Amniotic epithelial cell (primary cell): ENCODE measurements at regions not wholly inside any gene's neighbourhood (a gene's known extent, or its start where the extent isn't known, plus 50 kb on each side); places are given as distances from the start of the nearest gene placed in this dataset.
"Not testable (repeated sequence)": the region's sequence is repeated elsewhere in the genome, so short reads cannot be mapped to it uniquely, and the experiment has no call there.

Experiments used
- DNase-seq: peaks from one replicate; pipeline ENCODE4 v3.0.0-alpha.2; 2010; ENCODE audit warnings: low read depth

DNA sequence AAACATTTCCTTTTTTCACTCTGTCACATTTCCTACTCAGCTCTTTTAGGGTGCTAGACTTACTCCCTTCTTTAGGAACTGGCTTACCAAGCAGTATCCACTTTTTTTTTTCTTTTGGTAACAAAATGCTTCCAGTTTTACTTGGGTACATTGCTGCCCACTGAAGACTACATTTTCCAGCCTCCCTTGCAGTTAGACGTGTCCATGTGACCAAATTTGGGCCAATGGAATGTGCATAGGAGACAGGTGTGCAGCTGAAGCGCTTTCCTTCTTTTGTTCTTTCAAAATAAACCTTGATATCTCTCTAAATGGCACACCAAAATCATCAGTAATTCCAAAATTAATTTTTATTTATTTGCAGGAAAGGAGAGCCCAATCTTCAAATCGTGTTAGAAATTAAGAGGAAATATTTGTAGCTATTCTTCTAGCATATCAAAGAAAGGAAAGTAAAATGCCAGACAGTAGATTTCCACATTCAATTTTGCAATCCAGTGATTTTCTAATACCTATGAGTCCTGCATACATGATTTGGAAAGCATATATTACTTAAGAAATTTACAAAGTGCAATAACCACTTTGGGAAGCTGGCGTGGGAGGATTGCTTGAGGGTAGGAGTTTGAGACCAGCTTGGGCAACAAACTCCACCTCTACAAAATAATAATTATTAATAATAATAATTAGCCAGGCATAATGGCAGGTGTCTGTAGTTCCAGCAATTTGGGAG, 422.0 kb upstream of the FRG2C start:
- DNase-seq = no peak

DNA sequence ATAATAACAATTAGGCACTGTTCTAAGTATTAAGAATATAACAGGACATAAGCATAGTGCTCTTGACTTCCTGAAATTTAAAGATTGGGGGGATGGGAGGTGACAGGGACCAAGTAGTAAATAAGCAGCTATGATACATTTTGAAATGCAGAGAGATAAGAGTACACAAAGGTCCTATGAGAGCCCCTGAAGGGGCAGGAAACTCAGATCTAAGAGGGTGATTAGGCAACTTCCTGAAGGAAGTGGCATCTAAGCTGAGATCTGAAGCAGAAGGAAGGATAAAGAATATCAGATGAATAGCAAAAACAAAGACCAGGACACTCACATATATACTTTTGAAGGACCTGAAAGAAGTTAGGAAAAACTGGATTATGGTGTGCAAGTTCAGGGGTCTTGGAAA, 415.2 kb upstream of the FRG2C start:
- no peak for DNase-seq

DNA sequence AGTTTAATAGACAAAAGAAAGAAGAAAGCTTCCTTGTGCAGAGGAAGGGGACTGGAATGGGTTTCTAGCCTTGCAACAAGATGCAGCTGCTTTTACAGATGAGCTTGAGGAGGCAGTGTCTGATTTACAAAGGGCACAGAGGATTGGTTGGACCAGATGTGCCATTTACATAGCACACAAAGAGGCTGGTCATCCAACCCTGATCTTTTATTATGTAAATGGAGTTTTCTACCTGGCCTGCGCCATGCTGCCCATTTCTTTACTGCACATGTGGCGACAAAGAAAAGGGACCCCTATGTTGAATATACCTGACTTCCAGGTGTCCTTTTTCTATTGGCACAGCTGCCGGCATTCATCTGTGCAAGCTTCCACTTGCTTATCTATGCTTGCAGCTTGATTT, 409.4 kb upstream of the FRG2C start:
- no peak for DNase-seq

DNA sequence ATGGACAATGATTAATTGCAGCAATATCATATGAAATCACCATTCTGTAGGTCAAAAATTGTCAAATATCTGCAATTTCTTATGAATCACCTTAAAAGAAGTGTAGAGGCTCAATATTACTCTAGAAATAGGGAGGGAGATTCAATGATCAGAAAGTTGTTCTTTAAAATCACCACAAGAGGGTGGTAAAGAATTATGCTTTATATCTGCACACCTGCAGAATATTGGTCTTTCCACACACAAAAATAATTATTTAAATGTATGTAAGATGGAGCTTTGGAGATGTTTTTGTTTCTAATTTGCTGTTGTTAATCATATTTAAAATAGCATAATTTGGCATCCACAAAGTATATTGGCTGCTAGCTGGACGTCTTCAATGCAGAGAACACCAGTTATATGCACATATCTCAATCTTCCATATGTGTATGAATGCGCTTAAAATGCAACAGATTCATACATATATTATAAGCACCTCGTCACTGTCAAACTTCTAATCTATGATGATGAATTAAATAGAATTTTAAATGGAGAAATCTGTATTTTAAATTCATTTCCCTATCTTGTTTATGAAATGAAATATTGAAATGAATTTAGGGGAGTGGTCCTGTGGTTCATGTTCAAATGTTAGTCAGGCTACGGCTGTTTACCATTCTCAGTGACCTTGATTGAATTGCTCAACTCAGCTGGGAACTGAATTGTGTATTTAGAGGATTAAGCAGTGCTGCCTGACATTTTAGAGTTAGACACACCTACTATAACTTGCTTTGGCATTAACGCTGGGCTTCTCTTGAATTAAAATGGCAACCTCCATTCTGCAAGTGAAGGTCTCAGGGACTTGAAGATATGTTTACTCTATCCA, 405.1 kb upstream of the FRG2C start:
- DNase-seq = peak; percentile 3

DNA sequence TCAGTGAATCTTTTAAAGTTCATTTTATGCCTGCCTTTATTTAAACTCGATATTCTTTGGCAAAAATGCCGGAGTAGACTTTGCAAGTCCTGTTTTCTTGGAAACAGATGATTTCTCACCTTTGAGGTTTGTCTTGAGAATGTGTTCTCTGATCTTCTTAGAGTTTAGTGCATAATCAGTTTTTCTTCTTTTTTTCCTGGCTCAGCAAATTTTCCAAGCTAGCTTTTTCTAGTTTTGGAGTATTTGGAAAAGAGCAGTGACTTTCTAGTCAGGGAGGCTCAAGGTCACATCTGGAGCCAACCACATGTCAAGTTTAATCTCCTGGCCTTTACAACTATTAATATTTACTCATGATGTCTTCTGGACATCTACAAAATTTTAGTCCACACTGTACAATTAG, 403.2 kb upstream of the FRG2C start:
- not testable (repeated sequence) for DNase-seq

DNA sequence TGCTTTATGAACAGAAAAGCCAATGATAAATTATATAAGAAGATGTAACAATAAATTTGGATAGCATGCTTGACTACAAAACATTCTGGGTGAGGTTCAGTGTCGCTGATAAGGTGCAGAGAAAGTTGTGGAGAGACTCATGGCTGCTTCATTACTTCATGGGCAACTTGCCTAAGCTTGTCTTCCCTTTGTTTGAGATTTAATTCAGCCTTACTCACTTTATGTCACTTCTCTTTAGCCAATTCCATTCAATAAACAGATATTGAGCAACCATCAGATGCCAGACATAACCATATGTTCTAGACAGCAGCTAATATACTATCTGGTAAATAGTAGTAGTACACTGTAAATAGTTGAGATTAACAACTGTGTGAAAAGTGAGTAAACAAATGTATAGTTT, 401.5 kb upstream of the FRG2C start:
- no peak for DNase-seq

DNA sequence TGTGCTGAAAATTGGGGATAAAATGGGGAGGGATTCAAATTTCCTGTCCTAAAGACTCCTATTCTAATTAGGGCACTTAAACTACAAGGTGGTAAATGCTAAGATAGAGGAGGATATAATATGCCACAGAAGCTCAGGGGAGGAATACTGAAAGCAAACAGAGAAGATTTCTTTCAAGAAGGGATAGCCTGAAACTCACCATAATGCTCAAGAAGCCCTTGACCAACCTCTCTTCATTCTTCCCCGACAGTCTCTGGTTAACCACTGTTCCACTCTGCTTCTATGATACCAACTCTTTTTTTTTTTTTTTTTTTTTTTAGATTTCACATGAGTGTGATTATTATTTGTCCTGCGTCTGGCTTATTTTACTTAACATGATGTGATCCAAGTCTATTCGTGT, 398.2 kb upstream of the FRG2C start:
- DNase-seq = no peak

DNA sequence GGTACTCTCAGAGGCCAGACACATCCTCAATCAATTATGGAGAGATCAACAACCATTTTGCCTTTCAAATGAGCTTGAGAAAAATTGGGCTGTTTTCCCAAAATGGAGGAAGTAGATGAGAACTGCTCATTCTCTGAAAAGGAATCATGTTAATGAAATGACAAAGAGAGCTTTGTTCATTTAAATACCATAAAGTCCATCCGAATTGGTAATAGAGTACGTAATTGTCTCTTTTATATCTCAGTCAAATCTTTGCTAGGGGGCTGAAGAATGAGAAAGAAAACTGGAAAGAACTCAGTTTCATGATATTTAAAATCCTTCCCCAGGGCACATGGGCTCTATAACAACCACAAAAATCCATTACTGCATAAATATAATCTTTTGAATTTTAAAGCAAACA, 395.6 kb upstream of the FRG2C start:
- not testable (repeated sequence) for DNase-seq

DNA sequence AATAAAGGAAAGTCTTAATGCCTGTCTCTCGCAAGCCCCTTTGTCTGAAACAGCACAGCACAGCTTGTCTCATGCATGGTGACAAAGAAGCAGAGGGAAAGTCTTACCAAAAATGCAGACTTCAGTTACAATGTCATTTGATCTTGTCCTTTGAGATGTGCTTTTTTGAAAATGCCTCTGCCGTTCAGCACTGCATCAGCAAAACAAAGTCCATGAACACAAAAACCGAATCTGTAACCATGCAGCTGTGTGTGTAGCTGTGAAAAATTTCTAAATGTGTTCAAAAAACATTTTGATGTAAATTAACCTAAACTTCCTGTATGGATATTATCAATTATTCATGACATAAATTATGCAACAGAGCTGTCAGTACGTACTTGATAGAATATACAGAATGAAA, 391.9 kb upstream of the FRG2C start:
- DNase-seq = not testable (repeated sequence)

DNA sequence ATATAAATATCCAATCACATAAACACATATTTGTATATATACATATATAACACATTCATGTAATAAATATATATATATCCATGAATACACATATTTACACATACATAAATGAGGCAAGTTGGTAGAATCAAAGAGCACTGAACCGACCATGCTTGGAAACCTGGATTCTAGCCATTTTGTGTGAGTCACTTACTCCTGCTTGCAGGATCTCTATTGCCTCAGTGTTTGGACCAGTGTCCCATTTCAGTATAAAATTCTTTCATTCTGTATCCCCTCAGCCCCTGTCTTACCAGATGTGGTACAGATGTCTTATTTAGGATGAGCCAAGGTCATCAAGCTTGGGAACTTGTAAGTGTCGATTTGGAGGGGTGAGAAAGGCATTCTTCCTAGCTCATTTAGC, 391.4 kb upstream of the FRG2C start:
- no peak for DNase-seq

DNA sequence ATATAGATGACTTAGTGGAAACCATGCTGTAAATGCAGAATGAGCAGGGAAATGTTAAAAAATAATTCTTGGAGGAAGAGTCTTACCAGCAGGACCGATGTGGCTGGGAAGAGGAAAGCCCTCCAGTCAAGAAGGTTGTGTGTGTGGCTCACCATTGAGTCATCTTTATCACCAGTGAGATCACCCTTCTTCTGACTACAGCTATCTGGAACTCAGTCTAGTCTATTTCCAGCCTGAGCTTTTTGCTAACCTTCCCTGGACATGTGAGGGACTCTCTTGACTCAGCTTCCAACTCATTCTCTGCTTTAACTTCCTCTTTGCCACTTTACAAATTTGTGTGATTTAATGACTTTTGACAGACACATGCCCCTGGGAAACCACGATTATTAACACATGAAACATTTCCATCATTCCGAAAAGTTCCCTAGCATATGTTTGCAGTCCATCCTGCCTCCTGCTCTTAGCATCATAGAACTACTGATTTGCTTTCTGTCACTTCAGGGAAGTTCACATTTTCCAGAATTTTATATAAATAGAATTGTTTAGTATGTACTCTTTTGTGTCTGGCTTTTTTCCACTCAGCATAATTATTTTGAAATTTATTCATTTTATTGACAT, 378.5 kb upstream of the FRG2C start:
- not testable (repeated sequence) for DNase-seq

DNA sequence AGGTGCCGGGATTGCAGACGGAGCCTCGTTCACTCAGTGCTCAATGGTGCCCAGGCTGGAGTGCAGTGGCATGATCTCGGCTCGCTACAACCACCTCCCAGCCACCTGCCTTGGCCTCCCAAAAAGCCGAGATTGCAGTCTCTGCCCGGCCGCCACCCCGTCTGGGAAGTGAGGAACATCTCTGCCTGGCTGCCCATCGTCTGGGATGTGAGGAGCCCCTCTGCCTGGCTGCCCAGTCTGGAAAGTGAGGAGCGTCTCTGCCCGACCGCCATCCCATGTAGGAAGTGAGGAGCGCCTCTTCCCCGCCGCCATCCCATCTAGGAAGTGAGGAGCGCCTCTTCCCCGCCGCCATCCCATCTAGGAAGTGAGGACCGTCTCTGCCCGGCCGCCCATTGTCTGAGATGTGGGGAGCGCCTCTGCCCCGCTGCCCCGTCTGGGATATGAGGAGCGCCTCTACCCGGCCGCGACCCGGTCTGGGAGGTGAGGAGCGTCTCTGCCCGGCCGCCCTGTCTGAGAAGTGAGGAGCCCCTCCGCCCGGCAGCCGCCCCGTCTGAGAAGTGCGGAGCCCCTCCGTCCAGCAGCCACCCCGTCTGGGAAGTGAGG, 375.1 kb upstream of the FRG2C start:
- DNase-seq = not testable (repeated sequence)

DNA sequence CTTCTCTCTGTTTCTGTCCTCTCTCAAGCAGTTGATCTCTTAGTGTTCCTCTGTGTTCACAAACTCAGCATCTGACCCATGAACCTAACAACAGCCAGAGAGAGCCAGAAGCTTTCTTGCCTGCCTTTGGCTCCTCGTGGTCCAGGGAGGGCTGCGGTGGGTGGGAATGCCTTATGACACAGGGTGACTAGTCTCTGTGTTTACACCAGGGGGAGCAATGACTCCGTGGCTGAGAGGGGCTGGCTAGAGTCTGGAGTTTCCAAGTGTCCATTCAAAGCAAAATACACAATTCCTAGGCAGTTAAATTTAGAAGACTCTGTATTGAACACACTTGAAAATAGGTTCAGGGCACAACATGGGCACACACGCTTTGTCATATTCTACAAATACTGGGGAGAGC, 370.0 kb upstream of the FRG2C start:
- no peak for DNase-seq

DNA sequence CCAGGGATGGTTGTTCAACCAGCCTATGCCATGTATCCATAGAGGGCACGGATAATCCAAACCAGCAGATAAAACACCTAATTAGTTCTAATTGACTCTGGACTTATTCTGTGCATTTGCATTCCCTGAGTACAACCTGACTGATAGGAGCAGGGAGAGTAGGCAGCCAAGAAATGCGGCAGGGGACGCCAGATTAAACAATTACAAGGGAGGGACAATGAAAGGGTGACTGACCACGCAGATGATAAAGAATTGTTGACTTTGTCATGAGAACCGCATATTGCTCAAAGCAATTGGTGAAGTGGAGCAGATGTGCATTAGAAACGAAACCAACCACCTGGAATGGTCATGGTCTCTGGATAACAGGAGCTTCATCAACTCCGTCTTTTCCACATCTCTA, 369.1 kb upstream of the FRG2C start:
- no peak for DNase-seq

DNA sequence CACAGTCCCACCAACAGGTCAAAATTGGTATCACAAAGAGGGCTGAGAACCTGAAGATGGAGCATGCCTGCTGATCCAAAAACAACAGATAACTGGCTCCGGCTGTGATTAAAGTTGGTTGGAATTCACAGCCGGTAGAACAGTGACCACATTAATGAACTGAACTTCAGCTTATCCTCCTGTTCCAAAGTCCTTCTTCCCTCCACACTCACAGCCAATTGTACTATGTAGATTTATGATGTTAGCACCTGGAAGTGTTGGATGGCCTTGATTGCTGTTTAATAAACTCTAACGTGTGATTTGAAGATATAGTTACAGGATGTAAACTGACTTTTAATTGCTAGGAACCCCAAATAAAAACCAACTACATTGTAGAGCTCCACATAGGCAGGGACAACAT, 367.3 kb upstream of the FRG2C start:
- no peak for DNase-seq

DNA sequence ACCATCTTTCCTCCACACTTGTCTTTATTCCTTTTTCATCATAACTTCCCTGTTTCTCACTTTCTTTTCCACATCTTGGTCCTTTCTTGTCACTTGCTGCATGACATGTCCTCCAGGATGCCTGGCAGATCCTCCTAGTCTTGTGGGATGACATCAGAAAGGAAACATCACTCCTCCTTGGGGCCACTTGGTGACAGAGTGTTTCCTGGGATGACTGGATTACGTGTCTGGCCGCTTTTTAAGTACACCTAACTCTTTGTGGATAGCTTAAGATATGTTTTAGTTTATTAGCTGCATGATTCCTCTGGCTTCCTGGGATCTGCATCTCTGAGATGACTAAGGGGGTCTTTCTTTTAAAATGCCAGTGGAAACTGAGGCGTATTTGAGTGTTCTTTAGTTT, 363.5 kb upstream of the FRG2C start:
- DNase-seq = no peak

DNA sequence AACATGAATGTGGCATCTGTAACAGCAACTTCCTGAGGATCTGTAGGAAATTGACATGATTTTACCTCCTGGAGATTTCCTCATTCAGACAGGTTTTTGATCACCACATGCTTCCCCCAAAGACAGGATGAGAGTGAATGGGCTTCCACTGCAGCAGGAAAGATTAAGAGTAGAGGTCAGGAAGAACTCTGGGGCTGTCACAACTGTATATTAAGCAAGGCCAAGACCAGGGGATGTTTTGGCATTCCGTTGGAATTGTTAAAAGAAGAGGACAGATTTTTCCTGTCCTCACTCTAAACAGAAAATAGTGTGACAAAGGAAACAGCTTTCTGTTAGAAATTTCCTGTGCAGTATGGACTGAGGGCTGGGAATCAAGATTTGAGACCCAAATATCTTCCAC, 363.1 kb upstream of the FRG2C start:
- DNase-seq = not testable (repeated sequence)

DNA sequence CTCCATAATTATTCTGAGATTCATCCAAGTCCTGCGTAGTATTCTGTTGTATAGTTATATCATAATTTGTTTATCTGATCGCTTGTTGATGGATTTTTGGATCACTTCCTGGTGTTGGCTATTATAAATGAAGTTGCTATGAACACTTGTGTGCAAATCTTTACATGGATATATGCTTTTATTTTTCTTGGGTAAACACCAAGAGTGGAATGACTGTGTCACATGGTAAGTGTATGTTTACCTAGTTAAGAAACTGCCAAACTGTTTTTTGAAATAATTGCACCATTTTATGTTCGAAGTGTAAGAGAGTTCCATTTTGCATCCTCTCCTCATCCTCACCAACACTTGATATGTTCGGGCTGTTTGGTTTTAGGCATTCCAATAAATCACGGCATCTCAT, 360.4 kb upstream of the FRG2C start:
- no peak for DNase-seq

DNA sequence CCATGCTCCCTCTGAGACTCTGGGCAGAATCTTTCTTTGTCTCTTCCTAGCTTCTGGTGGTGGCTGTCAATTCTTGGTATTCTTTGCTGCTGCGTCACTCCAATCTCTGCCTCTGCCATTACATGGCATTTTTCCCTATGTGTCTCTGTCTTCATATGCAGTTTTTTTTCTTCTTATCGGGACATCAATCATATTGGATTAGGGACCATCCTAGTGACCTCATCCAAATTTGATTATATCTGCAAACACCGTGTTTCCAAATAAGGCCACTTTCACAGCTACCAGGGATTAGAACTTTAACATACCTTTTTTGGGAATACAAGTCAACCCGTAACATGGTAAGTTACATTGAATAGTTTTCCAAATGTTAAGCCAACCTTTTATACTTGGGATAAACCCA, 358.2 kb upstream of the FRG2C start:
- no peak for DNase-seq

DNA sequence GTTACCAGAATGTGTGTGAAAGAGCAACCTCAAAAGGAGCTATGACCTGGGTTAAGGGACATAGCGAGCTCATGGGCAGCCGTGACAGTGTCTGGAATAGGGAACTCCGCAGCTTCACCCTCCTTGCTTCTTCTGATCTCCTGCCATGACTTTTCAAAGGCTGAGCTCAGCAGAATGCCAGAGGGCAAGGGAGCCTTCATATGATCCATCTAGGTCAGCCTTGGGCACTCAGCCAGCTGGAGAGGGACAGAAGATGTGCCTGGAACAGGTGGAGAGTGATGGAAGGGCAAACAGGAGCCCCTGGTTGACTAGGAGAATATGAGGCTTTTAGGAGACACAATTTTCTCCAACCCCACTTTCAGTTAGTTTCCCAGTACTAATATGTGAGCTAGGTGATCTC, 352.8 kb upstream of the FRG2C start:
- not testable (repeated sequence) for DNase-seq

DNA sequence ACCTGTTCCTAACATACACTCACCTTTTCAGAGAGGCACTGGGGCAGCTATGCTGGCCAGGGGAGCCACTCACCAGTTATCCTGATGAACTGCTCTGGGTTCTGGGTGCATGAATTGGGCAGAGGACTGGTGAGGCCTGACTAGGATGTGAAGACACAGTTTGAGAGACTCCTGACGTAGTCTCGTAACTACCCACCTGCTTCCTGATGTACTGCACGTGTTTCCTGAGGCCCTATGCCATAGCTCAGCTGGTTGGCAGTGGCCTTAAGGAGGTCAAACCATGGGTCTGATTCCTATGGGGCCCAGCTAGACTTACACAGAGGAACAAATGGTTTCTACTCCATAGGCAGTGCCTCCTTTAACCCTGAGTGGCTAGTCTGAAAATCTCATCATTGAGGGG, 351.7 kb upstream of the FRG2C start:
- DNase-seq = not testable (repeated sequence)

DNA sequence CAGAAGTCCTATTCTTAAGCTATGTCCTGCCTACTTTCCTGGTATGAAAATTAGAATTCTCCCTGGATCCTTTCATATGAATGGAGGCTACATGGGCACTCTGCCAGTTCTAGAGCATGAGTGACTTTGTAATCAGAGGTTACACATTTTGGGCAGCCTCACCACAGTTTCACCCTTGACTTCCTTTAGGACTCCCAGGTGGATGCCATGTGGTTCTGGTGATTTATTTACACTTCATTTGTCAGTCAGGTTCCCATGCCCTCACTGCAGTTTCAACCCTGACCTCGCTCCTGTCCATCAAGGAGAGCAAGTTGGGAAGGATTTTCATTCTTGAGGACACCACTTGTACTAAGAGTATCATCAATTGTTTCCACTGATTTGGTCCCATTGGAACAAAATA, 344.4 kb upstream of the FRG2C start:
- DNase-seq = not testable (repeated sequence)

DNA sequence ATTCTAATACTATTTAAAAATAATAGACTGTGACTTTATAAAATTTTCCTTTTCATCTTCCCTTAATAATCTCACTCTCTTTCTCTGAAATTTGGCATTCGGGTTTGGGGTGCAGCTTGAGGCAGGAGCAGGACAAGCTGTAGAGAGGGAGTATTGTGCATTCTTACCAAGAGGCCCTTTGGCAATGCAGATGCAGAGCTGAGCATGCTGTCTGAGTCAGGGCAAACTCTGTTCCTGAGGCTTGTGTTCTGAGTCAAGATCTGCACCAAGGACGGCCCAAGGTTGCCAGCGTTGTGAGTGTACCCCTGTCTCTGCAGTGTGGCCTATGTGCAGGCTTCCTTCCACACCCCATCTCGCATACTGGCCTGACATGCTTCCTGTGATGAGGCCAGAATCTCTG, 343.8 kb upstream of the FRG2C start:
- no peak for DNase-seq
